Trophoblast cell (in vitro differentiated cells and primary cell): ENCODE measurements at regions not wholly inside any gene's neighbourhood (a gene's known extent, or its start where the extent isn't known, plus 50 kb on each side); places are given as distances from the start of the nearest gene placed in this dataset.

ENCODE experiments used
- DNase-seq, 2 donors: peaks; one replicate each; pipeline ENCODE4 v3.0.0-alpha.2; 2016
- H2AFZ ChIP-seq: 2 replicates; pipeline ENCODE4 v1.6.1; 2013; ENCODE audit warnings: low read length, moderate library complexity, mild to moderate bottlenecking; ENCODE audit not compliant: insufficient read depth, poor library complexity
- H2AK5ac ChIP-seq: 2 replicates; pipeline ENCODE4 v1.6.1; 2013; ENCODE audit warnings: mild to moderate bottlenecking, low read length
- H2BK120ac ChIP-seq: 2 replicates; pipeline ENCODE4 v1.6.1; 2013; ENCODE audit warnings: low read length, mild to moderate bottlenecking, moderate library complexity; ENCODE audit not compliant: insufficient read depth, poor library complexity
- H2BK12ac ChIP-seq: 2 replicates; pipeline ENCODE4 v1.6.1; 2013; ENCODE audit warnings: mild to moderate bottlenecking, low read length, moderate library complexity
- H2BK5ac ChIP-seq: 2 replicates; pipeline ENCODE4 v1.6.1; 2013; ENCODE audit warnings: low read length, low read depth, moderate library complexity, mild to moderate bottlenecking; ENCODE audit not compliant: poor library complexity
- H3K14ac ChIP-seq: 2 replicates; pipeline ENCODE4 v1.6.1; 2013; ENCODE audit warnings: mild to moderate bottlenecking, low read length
- H3K18ac ChIP-seq: 2 replicates; pipeline ENCODE4 v1.6.1; 2013; ENCODE audit warnings: mild to moderate bottlenecking, low read length
- H3K23ac ChIP-seq: 2 replicates; pipeline ENCODE4 v1.6.1; 2013; ENCODE audit warnings: low read length
- H3K27ac ChIP-seq: 2 replicates; pipeline ENCODE4 v1.5.1; 2013; ENCODE audit warnings: low read depth, mild to moderate bottlenecking, inconsistent platforms, low read length, moderate library complexity
- H3K27me3 ChIP-seq: 2 replicates; pipeline ENCODE4 v1.6.1; 2013; ENCODE audit warnings: inconsistent platforms, mild to moderate bottlenecking, low read length, moderate library complexity; ENCODE audit not compliant: insufficient read depth
- H3K36me3 ChIP-seq, 2 experiments: 1 replicate in 1 of 2; 2 replicates in 1 of 2; pipeline ENCODE4 v1.6.1; 2013; ENCODE audit warnings: low read length in 2 of 2, mild to moderate bottlenecking in 2 of 2, moderate library complexity in 1 of 2; ENCODE audit not compliant: insufficient read depth in 2 of 2, control insufficient read depth in 1 of 2
- H3K4ac ChIP-seq: 2 replicates; pipeline ENCODE4 v1.6.1; 2013; ENCODE audit warnings: low read depth, mild to moderate bottlenecking, low read length, moderate library complexity
- H3K4me1 ChIP-seq, 2 experiments: 1 replicate in 1 of 2; 2 replicates in 1 of 2; pipeline ENCODE4 v1.6.1; 2013; ENCODE audit warnings: low read length in 2 of 2, mild to moderate bottlenecking in 2 of 2, moderate library complexity in 1 of 2; ENCODE audit not compliant: insufficient read depth in 2 of 2, control insufficient read depth in 1 of 2
- H3K4me2 ChIP-seq: 2 replicates; pipeline ENCODE4 v1.6.1; 2013; ENCODE audit warnings: inconsistent platforms, mild to moderate bottlenecking, low read length, moderate library complexity
- H3K4me3 ChIP-seq: 2 replicates; pipeline ENCODE4 v1.5.1; 2013; ENCODE audit warnings: mild to moderate bottlenecking, low read depth, low read length, inconsistent platforms
- H3K79me1 ChIP-seq: one replicate; pipeline ENCODE4 v1.6.1; 2013; ENCODE audit warnings: low read length
- H3K79me2 ChIP-seq: 2 replicates; pipeline ENCODE4 v1.6.1; 2013; ENCODE audit warnings: low read length, mild to moderate bottlenecking; ENCODE audit not compliant: control insufficient read depth, insufficient read depth, poor library complexity
- H3K9ac ChIP-seq: 2 replicates; pipeline ENCODE4 v1.6.1; 2013; ENCODE audit warnings: mild to moderate bottlenecking, low read length
- H3K9me3 ChIP-seq: 2 replicates; pipeline ENCODE4 v1.6.1; 2013; ENCODE audit warnings: low read depth, mild to moderate bottlenecking, control low read depth, inconsistent platforms, low read length; ENCODE audit not compliant: insufficient read depth
- H4K12ac ChIP-seq: 2 replicates; pipeline ENCODE4 v1.6.1; 2013; ENCODE audit warnings: low read depth, mild to moderate bottlenecking, low read length, moderate library complexity
- H4K8ac ChIP-seq: 2 replicates; pipeline ENCODE4 v1.6.1; 2013; ENCODE audit warnings: low read depth, mild to moderate bottlenecking, low read length, moderate library complexity
- H4K91ac ChIP-seq: one replicate; pipeline ENCODE4 v1.6.1; 2013; ENCODE audit warnings: low read depth, mild to moderate bottlenecking, low read length, moderate library complexity
- whole genome bisulfite sequencing: extraction: QIAGEN DNeasy Blood & Tissue Kit; methylation state at CpG from one replicate; pipeline ENCODE4 v1.1.7; 2013; ENCODE audit warnings: missing lambda C conversion rate; ENCODE audit not compliant: insufficient read length, insufficient coverage; ENCODE audit errors: extremely low coverage; 5-methylcytosine and 5-hydroxymethylcytosine counted together

GRCh38 chr2:83002706-83003105 is 1456.4 kb downstream of the SUCLG1 start:
- Histone ChIP-seq H3K4me3 (no peak overlapping the region), H3K79me2 (no peaks in the 10 kb centered on the region), H4K12ac (no peak overlapping the region), H3K4ac (no peak overlapping the region), H3K9ac (no peak overlapping the region), H2BK5ac (no peak overlapping the region), H3K14ac (no peak overlapping the region), H3K79me1 (no peaks in the 10 kb centered on the region), H3K4me2 (no peak overlapping the region), H2AK5ac (no peak overlapping the region), H4K91ac (no peak overlapping the region), H4K8ac (no peak overlapping the region), H2AFZ (no peak overlapping the region), H3K18ac (no peak overlapping the region), H2BK120ac (no peak overlapping the region), H3K4me1 (no peaks in the 10 kb centered on the region), H3K9me3 (no peaks in the 10 kb centered on the region), H3K27ac (no peak overlapping the region), H2BK12ac (no peak overlapping the region), H3K23ac (no peak overlapping the region), H3K27me3 (no peaks in the 10 kb centered on the region), H3K36me3 (no peaks in the 10 kb centered on the region)
- DNase-seq, result no peak
- WGBS, result no CpG with 5 or more reads among the region's 2 CpGs

GRCh38 chr2:82998781-82999180 is 1460.3 kb downstream of the SUCLG1 start:
- H2AK5ac ChIP-seq, result no peak overlapping the region
- H3K9me3 ChIP-seq, result no peaks in the 10 kb centered on the region
- H3K14ac ChIP-seq, result no peak overlapping the region
- H3K36me3 ChIP-seq, result no peaks in the 10 kb centered on the region
- no peak overlapping the region for H4K12ac ChIP-seq
- no peak for DNase-seq
- H3K27me3 ChIP-seq, result no peaks in the 10 kb centered on the region
- H3K4me1 ChIP-seq, result no peaks in the 10 kb centered on the region
- H3K4ac ChIP-seq, result no peak overlapping the region
- no peak overlapping the region for H3K27ac ChIP-seq
- no peak overlapping the region for H3K4me3 ChIP-seq
- no peak overlapping the region for H2BK120ac ChIP-seq
- no peak overlapping the region for H3K18ac ChIP-seq
- H4K91ac ChIP-seq, result no peak overlapping the region
- H4K8ac ChIP-seq, result no peak overlapping the region
- H2BK5ac ChIP-seq, result no peak overlapping the region
- no peaks in the 10 kb centered on the region for H3K79me2 ChIP-seq
- no peak overlapping the region for H2AFZ ChIP-seq
- H3K79me1 ChIP-seq, result no peaks in the 10 kb centered on the region
- H2BK12ac ChIP-seq, result no peak overlapping the region
- no peak overlapping the region for H3K23ac ChIP-seq
- H3K4me2 ChIP-seq, result no peak overlapping the region
- H3K9ac ChIP-seq, result no peak overlapping the region
- no CpG with 5 or more reads among the region's 2 CpGs for WGBS

- no peak overlapping the region for H3K9ac ChIP-seq
- H4K91ac ChIP-seq, result no peak overlapping the region
- H2BK120ac ChIP-seq, result no peak overlapping the region
- no peak overlapping the region for H3K27ac ChIP-seq
- H3K27me3 ChIP-seq, result no peaks in the 10 kb centered on the region
- H3K14ac ChIP-seq, result no peak overlapping the region
- no peak overlapping the region for H3K18ac ChIP-seq
- no peak overlapping the region for H2AFZ ChIP-seq
- peaks cover 2% of the 10 kb centered on the region for H3K79me2 ChIP-seq
- H4K12ac ChIP-seq, result no peak overlapping the region
- H3K36me3 ChIP-seq, result no peaks in the 10 kb centered on the region
- H3K4me2 ChIP-seq, result no peak overlapping the region
- no peak for DNase-seq
- no peak overlapping the region for H2BK12ac ChIP-seq
- H3K4ac ChIP-seq, result no peak overlapping the region
- H3K9me3 ChIP-seq, result no peaks in the 10 kb centered on the region
- peaks cover 2 to 11% of the 10 kb centered on the region in 2 experiments for H3K4me1 ChIP-seq
- no peak overlapping the region for H2AK5ac ChIP-seq
- no peak overlapping the region for H2BK5ac ChIP-seq
- H3K4me3 ChIP-seq, result no peak overlapping the region
- H3K23ac ChIP-seq, result no peak overlapping the region
- no CpG with 5 or more reads among the region's 3 CpGs for WGBS
- H4K8ac ChIP-seq, result no peak overlapping the region
- H3K79me1 ChIP-seq, result peaks cover 2% of the 10 kb centered on the region
Observed at GRCh38 chr2:82996217-82996616, 1462.9 kb downstream of the SUCLG1 start.

GRCh38 chr2:82994151-82994550 is 1464.9 kb downstream of the SUCLG1 start:
- peaks cover 2% of the 10 kb centered on the region for H3K79me1 ChIP-seq
- no peak overlapping the region for H3K14ac ChIP-seq
- H2BK5ac ChIP-seq, result no peak overlapping the region
- peaks cover 2 to 11% of the 10 kb centered on the region in 2 experiments for H3K4me1 ChIP-seq
- no peak overlapping the region for H3K4me3 ChIP-seq
- H3K23ac ChIP-seq, result no peak overlapping the region
- no CpG with 5 or more reads among the region's 2 CpGs for WGBS
- H4K12ac ChIP-seq, result no peak overlapping the region
- H2BK120ac ChIP-seq, result no peak overlapping the region
- no peak overlapping the region for H3K4me2 ChIP-seq
- H3K9ac ChIP-seq, result no peak overlapping the region
- no peak overlapping the region for H2BK12ac ChIP-seq
- H4K8ac ChIP-seq, result no peak overlapping the region
- no peak overlapping the region for H4K91ac ChIP-seq
- no peaks in the 10 kb centered on the region for H3K36me3 ChIP-seq
- no peak overlapping the region for H3K4ac ChIP-seq
- H3K27me3 ChIP-seq, result no peaks in the 10 kb centered on the region
- peaks cover 2% of the 10 kb centered on the region for H3K79me2 ChIP-seq
- H2AFZ ChIP-seq, result no peak overlapping the region
- H3K18ac ChIP-seq, result no peak overlapping the region
- no peak overlapping the region for H2AK5ac ChIP-seq
- no peaks in the 10 kb centered on the region for H3K9me3 ChIP-seq
- H3K27ac ChIP-seq, result no peak overlapping the region
- DNase-seq, result no peak
